ENCODE measurements at regions not wholly inside any gene's neighbourhood (a gene's known extent, or its start where the extent isn't known, plus 50 kb on each side); places are given as distances from the start of the nearest gene placed in this dataset.

- ATAC-seq (no peak), FAIRE-seq (no peak), DNase-seq (ENCODE audit: low read depth in 1 of 2, low spot score in 1 of 2) (no peak)
- 26% methylated on average over 13 of the region's 13 CpGs for WGBS (ENCODE audit: missing lambda C conversion rate)
- ChIA-PET CTCF (interaction anchor here (0.7 kb wide), 1 partner anchor 215 kb away, joined by 3 read pairs; no protein-coding TSS in a partner anchor), POLR2A (no interaction called here)
- no peaks in the 10 kb centered on the region for H3K4me1 ChIP-seq
- H3K4me2 ChIP-seq: no peak overlapping the region
- no peak for TF ChIP-seq RARB (CRISPR knock-in tag; IDR thresholded peaks at IDR 0.05)
- no peak for TF ChIP-seq NPAS2 (CRISPR knock-in tag; IDR thresholded peaks at IDR 0.05; ENCODE audit: borderline replicate concordance)
- TF ChIP-seq SREBF2 (IDR thresholded peaks at IDR 0.05): no peak
- no peak for TF ChIP-seq HES2 (IDR thresholded peaks at IDR 0.05)
- TF ChIP-seq EHMT2 (IDR thresholded peaks at IDR 0.05; ENCODE audit: low read depth): no peak
- TF ChIP-seq KDM5A (IDR thresholded peaks at IDR 0.05): no peak
- TF ChIP-seq RAD21 (conservative IDR thresholded peaks at IDR 0.05 in 1 of 2, IDR thresholded peaks at IDR 0.05 in 1 of 2): no peak
- TF ChIP-seq RNF2 (IDR thresholded peaks at IDR 0.05; ENCODE audit: borderline replicate concordance, low read depth): no peak
- no peak for TF ChIP-seq MAFK (IDR thresholded peaks at IDR 0.05; ENCODE audit: partially characterized antibody)
- no peak for TF ChIP-seq HOXB5 (CRISPR knock-in tag; IDR thresholded peaks at IDR 0.05)
- TF ChIP-seq MAX (IDR thresholded peaks at IDR 0.05): no peak
- TF ChIP-seq ZSCAN20 (CRISPR knock-in tag; IDR thresholded peaks at IDR 0.05): no peak
- TF ChIP-seq FOSL2 (IDR thresholded peaks at IDR 0.05): no peak
- TF ChIP-seq FOSL2 (CRISPR knock-in tag; IDR thresholded peaks at IDR 0.05): no peak
- TF ChIP-seq HEYL (CRISPR knock-in tag; IDR thresholded peaks at IDR 0.05): no peak
- TF ChIP-seq SMC3 (IDR thresholded peaks at IDR 0.05): no peak
- no peak for TF ChIP-seq HOXA7 (CRISPR knock-in tag; IDR thresholded peaks at IDR 0.05)
- no peak for TF ChIP-seq ELK1 (IDR thresholded peaks at IDR 0.05; ENCODE audit: low read depth, low read length)
- no peak overlapping the region for H3K27ac ChIP-seq
- H3K9me3 ChIP-seq: no peaks in the 10 kb centered on the region
- no peak overlapping the region for H3K4me3 ChIP-seq
Measured at GRCh38 chr5:110104060-110104725, 414.5 kb downstream of the MAN2A1 start.

- ChIA-PET CTCF (interaction anchor here (1.1 kb wide), 1 partner anchor 10 kb away, joined by 4 read pairs; no protein-coding TSS in a partner anchor), POLR2A (no interaction called here)
- Histone ChIP-seq H3K4me2 (no peak overlapping the region), H3K4me3 (no peak overlapping the region), H3K4me1 (no peaks in the 10 kb centered on the region), H3K9me3 (no peaks in the 10 kb centered on the region), H3K27ac (no peak overlapping the region)
- 14% methylated on average over 4 of the region's 4 CpGs for WGBS (ENCODE audit: missing lambda C conversion rate)
- no peak for ATAC-seq
- no peak for TF ChIP-seq NR3C1 (IDR thresholded peaks at IDR 0.05)
- no peak for TF ChIP-seq EHMT2 (IDR thresholded peaks at IDR 0.05; ENCODE audit: low read depth)
- TF ChIP-seq CEBPB (IDR thresholded peaks at IDR 0.05): no peak
- TF ChIP-seq REST (IDR thresholded peaks at IDR 0.05): no peak
- TF ChIP-seq FOSB (CRISPR knock-in tag; IDR thresholded peaks at IDR 0.05): no peak
- no peak for TF ChIP-seq KDM1A (IDR thresholded peaks at IDR 0.05; ENCODE audit: low read depth)
- TF ChIP-seq POLR2AphosphoS2 (conservative IDR thresholded peaks at IDR 0.05; ENCODE audit: low read length): no peak
- TF ChIP-seq MYC (IDR thresholded peaks at IDR 0.05; ENCODE audit: borderline replicate concordance, low read length): no peak
- no peak for TF ChIP-seq ATOH8 (CRISPR knock-in tag; IDR thresholded peaks at IDR 0.05; ENCODE audit: low read depth)
- TF ChIP-seq ZNF302 (CRISPR knock-in tag; IDR thresholded peaks at IDR 0.05): no peak
- TF ChIP-seq HOXB5 (CRISPR knock-in tag; IDR thresholded peaks at IDR 0.05): no peak
- TF ChIP-seq CBX8 (IDR thresholded peaks at IDR 0.05): no peak
- TF ChIP-seq HOXB13 (CRISPR knock-in tag; IDR thresholded peaks at IDR 0.05; ENCODE audit: low read depth): no peak
- no peak for TF ChIP-seq HES2 (IDR thresholded peaks at IDR 0.05)
- no peak for TF ChIP-seq FOXS1 (CRISPR knock-in tag; IDR thresholded peaks at IDR 0.05)
- no peak for DNase-seq (ENCODE audit: low read depth in 1 of 2, low spot score in 1 of 2)
- no peak for FAIRE-seq
Measured at GRCh38 chr5:110104726-110105669, 415.3 kb downstream of the MAN2A1 start.
